ENCODE measurements at regions not wholly inside any gene's neighbourhood (a gene's known extent, or its start where the extent isn't known, plus 50 kb on each side); places are given as distances from the start of the nearest gene placed in this dataset.

DNA sequence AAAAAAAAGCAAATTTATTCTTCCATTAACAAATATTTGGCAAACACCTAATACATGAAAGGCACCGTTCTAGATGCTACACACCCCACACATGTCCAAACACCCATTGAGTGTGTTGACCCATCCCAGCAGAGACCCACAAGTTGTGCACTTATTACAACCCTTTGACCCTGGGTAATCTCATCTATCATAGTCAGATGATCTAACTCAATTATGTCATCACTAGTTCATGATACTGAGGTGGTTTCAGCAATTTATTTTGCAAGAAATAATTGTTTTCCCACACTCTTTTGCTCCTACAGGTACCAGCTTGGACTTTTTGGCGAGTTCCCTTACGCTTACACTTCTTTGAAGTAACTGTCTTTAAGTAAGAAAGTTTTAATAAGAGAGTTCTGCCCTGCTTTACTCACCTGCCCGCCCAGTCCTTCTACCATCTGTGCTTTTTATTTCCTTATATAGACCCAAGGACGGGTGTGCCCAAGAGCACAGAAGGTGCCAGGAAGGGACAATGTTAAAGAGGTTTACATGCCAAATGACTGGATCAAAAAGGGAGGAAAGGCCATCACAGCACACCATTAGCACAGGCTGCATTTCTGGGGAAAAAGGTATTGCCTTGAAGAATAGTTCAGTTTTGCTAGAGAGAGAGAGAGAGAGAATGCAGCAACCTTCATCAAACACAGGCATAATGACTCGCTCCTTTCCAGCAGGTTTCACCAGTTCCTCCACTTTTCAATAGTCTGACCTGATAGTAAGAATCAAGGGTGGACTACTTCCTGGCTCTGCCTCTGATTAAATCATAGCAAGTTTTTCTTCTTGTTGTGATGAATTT lies 54.5 kb upstream of the ATP11B start:
- intact Hi-C loops (cut with DNase I; ENCODE audit: low total_unique reads), result no loop called here
- 85 to 89% methylated on average over 6 of the region's 6 CpGs for WGBS, 2 donors
- no peaks in the 10 kb centered on the region for H3K4me1 ChIP-seq
- no peaks in the 10 kb centered on the region for H3K27me3 ChIP-seq
- no peaks in the 10 kb centered on the region for H3K9me3 ChIP-seq
- DNase-seq, result no peak
- TF ChIP-seq CTCF (IDR thresholded peaks at IDR 0.05), result no peak
- no peak for TF ChIP-seq POLR2A (IDR thresholded peaks at IDR 0.05)
- H3K36me3 ChIP-seq (ENCODE audit: low read depth, missing control alignments), result no peaks in the 10 kb centered on the region
- no peak overlapping the region for H3K27ac ChIP-seq
- H3K4me3 ChIP-seq, result no peak overlapping the region

- no peak for TF ChIP-seq CTCF (IDR thresholded peaks at IDR 0.05)
- no peak for TF ChIP-seq POLR2A (IDR thresholded peaks at IDR 0.05)
- DNase-seq, result no peak
- Histone ChIP-seq H3K4me1 (no peaks in the 10 kb centered on the region), H3K27me3 (no peaks in the 10 kb centered on the region), H3K4me3 (no peak overlapping the region), H3K27ac (no peak overlapping the region), H3K9me3 (no peaks in the 10 kb centered on the region), H3K36me3 (ENCODE audit: low read depth, missing control alignments) (no peaks in the 10 kb centered on the region)
- WGBS, 2 donors, result 27 to 35% methylated on average over 3 of the region's 3 CpGs
- intact Hi-C loops (cut with DNase I; ENCODE audit: low total_unique reads), result no loop called here
Measured at GRCh38 chr3:182739619-182740018, 53.7 kb upstream of the ATP11B start.

DNA sequence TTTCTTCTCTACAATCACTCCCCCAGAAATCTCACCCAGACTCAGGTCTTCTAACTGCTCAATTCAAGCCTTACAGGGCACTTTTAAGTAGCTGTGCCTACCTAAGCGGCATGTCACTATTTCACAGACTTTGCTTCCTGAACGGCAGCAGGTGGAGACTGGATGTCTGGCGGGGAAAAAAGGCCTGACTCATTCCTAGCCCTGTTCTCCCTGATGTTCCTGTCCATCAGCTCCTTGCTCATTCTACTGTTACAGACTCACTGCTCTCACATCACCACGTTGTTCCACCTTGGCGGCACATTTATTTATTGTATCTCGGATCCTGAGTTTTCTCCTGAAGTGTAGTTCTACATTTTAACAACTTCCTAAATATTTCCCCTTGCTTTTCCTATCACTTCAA lies 52.6 kb upstream of the ATP11B start:
- 65 to 69% methylated on average over 6 of the region's 6 CpGs for WGBS, 2 donors

GRCh38 chr3:182741214-182741613 lies 52.1 kb upstream of the ATP11B start:
- Histone ChIP-seq H3K27me3 (no peaks in the 10 kb centered on the region), H3K27ac (no peak overlapping the region), H3K4me3 (no peak overlapping the region), H3K4me1 (no peaks in the 10 kb centered on the region), H3K9me3 (no peaks in the 10 kb centered on the region), H3K36me3 (ENCODE audit: low read depth, missing control alignments) (no peaks in the 10 kb centered on the region)
- WGBS, 2 donors, result 94 to 97% methylated on average over 3 of the region's 3 CpGs
- intact Hi-C loops (cut with DNase I; ENCODE audit: low total_unique reads), result no loop called here
- no peak for DNase-seq
- TF ChIP-seq POLR2A (IDR thresholded peaks at IDR 0.05) (no peak), CTCF (IDR thresholded peaks at IDR 0.05) (no peak)

More for the DNA sequence above, 52.6 kb upstream of the ATP11B start:
- TF ChIP-seq POLR2A (IDR thresholded peaks at IDR 0.05) (no peak), CTCF (IDR thresholded peaks at IDR 0.05) (no peak)
- Histone ChIP-seq H3K9me3 (no peaks in the 10 kb centered on the region), H3K4me1 (no peaks in the 10 kb centered on the region), H3K4me3 (no peak overlapping the region), H3K27me3 (no peaks in the 10 kb centered on the region), H3K36me3 (ENCODE audit: low read depth, missing control alignments) (no peaks in the 10 kb centered on the region), H3K27ac (no peak overlapping the region)
- DNase-seq, result no peak
- intact Hi-C loops (cut with DNase I; ENCODE audit: low total_unique reads), result no loop called here

Small RNA genes in the stretch of these regions (small RNA-seq; reads per million reads assigned to genes)
- gene RN7SKP265, result 0 reads per million in 2 donors

Measured in testis (tissue), 2 donors.